SK-N-SH (cell line): ENCODE measurements at regions not wholly inside any gene's neighbourhood (a gene's known extent, or its start where the extent isn't known, plus 50 kb on each side); places are given as distances from the start of the nearest gene placed in this dataset.

Source experiments
- CTCF ChIA-PET: fragments of 300-600, 350-600 bp; formaldehyde crosslinking; extraction: SDS; loops from one replicate; lab custom pipeline; 2021; lab: Yijun Ruan, JAX
- POLR2A ChIA-PET: fragments of 350-600 bp; sonication (Branson Sonifier 250); formaldehyde crosslinking; extraction: SDS; loops from one replicate; lab custom pipeline; 2020; ENCODE audit warnings: antibody characterized with exemption, inconsistent platforms; lab: Yijun Ruan, JAX
- DNase-seq: peaks from one replicate; pipeline ENCODE4 v3.0.0; 2012
- H2AFZ ChIP-seq: fragments of 200-600 bp; sonication (generic); 2 replicates; pipeline ENCODE4 v1.8.1; 2016; ENCODE audit warnings: antibody characterized with exemption, mild to moderate bottlenecking, low read depth
- H3F3A ChIP-seq: fragments of 200-600 bp; sonication (generic); replicated peaks from 2 replicates; pipeline ENCODE3; 2016; ENCODE audit warnings: antibody characterized with exemption, mild to moderate bottlenecking; ENCODE audit not compliant: insufficient read depth
- H3K27ac ChIP-seq, 2 experiments: fragments of 200-500 bp in 1 of 2; fragments of 200-600 bp in 1 of 2; sonication (Bioruptor generic) in 1 of 2; sonication (generic), shearing (Covaris generic) in 1 of 2; 2 replicates each; pipeline versions ENCODE4 v1.5.1 to v1.6.1; 2014 to 2016; ENCODE audit warnings: low read depth in 2 of 2, inconsistent platforms in 1 of 2, low read length in 1 of 2, mild to moderate bottlenecking in 1 of 2, mixed read lengths in 1 of 2
- H3K27me3 ChIP-seq: fragments of 200-600 bp; sonication (generic), shearing (Covaris generic); 2 replicates; pipeline ENCODE4 v1.6.1; 2016; ENCODE audit warnings: mixed run types; ENCODE audit not compliant: insufficient read depth
- H3K36me3 ChIP-seq, 2 experiments: fragments of 200-500 bp in 1 of 2; fragments of 200-600 bp in 1 of 2; sonication (Bioruptor generic) in 1 of 2; sonication (generic) in 1 of 2; replicated peaks in 1 of 2; 2 replicates each; pipeline versions ENCODE3 to v1.5.1; 2014 to 2016; ENCODE audit warnings: low read length in 1 of 2, mild to moderate bottlenecking in 1 of 2; ENCODE audit not compliant: insufficient read depth in 2 of 2, control insufficient read depth in 1 of 2
- H3K4me1 ChIP-seq, 2 experiments: fragments of 200-500 bp in 1 of 2; fragments of 200-600 bp in 1 of 2; sonication (Bioruptor generic) in 1 of 2; sonication (generic), shearing (Covaris generic) in 1 of 2; 2 replicates each; pipeline versions ENCODE4 v1.5.1 to v1.6.1; 2014 to 2016; ENCODE audit warnings: low read depth in 1 of 2, low read length in 1 of 2, mixed run types in 1 of 2; ENCODE audit not compliant: insufficient read depth in 2 of 2, control insufficient read depth in 1 of 2
- H3K4me2 ChIP-seq: fragments of 200-600 bp; sonication (generic), shearing (Covaris generic); 2 replicates; pipeline ENCODE4 v1.6.1; 2017; ENCODE audit warnings: mixed run types
- H3K4me3 ChIP-seq, 2 experiments: fragments of 200-500 bp in 1 of 2; fragments of 200-600 bp in 1 of 2; sonication (Bioruptor generic) in 1 of 2; sonication (generic), shearing (Covaris generic) in 1 of 2; 2 replicates each; pipeline versions ENCODE4 v1.5.1 to v1.8.1; 2014 to 2016; ENCODE audit warnings: low read depth in 2 of 2, inconsistent platforms in 1 of 2, low read length in 1 of 2, mild to moderate bottlenecking in 1 of 2, mixed read lengths in 1 of 2, moderate library complexity in 1 of 2
- H3K79me2 ChIP-seq: fragments of 200-600 bp; sonication (generic); 2 replicates; pipeline ENCODE4 v1.8.1; 2017; ENCODE audit warnings: mild to moderate bottlenecking; ENCODE audit not compliant: insufficient read depth
- H3K9ac ChIP-seq: fragments of 200-600 bp; sonication (generic); 2 replicates; pipeline ENCODE4 v1.6.1; 2017; ENCODE audit warnings: mixed run types
- H3K9me2 ChIP-seq: fragments of 200-600 bp; sonication (generic); 2 replicates; pipeline ENCODE4 v1.6.1; 2017; ENCODE audit warnings: mixed run types
- H3K9me3 ChIP-seq: fragments of 200-600 bp; sonication (generic); 2 replicates; pipeline ENCODE4 v1.6.1; 2017; ENCODE audit warnings: mixed run types, mild to moderate bottlenecking, moderate library complexity
- H4K20me1 ChIP-seq: fragments of 200-600 bp; sonication (generic); 2 replicates; pipeline ENCODE4 v1.6.1; 2017; ENCODE audit warnings: mild to moderate bottlenecking, mixed run types; ENCODE audit not compliant: insufficient read depth
- ELF1 ChIP-seq: IDR thresholded peaks from 2 replicates; pipeline ENCODE4 v1.4.0; 2012
- EZH2phosphoT487 ChIP-seq: fragments of 200-600 bp; sonication (generic); IDR thresholded peaks from 2 replicates; pipeline ENCODE4 v1.6.1; 2017; ENCODE audit warnings: low read depth, mixed run types, mild to moderate bottlenecking, antibody characterized with exemption, moderate library complexity, borderline replicate concordance
- FOSL2 ChIP-seq: IDR thresholded peaks from 2 replicates; pipeline ENCODE4 v1.4.0; 2012; ENCODE audit warnings: low read depth, mild to moderate bottlenecking, moderate library complexity, borderline replicate concordance
- FOXJ3 ChIP-seq: sonication (generic); formaldehyde crosslinking; IDR thresholded peaks from 2 replicates; pipeline ENCODE4 v1.5.1; 2020; ENCODE audit warnings: mild to moderate bottlenecking, missing genetic modification reagents
- JUND ChIP-seq: IDR thresholded peaks from 2 replicates; pipeline ENCODE4 v1.4.0; 2012
- MEF2A ChIP-seq: IDR thresholded peaks from 2 replicates; pipeline ENCODE4 v1.4.0; 2012; ENCODE audit warnings: low read depth, borderline replicate concordance
- MXI1 ChIP-seq: IDR thresholded peaks from 2 replicates; pipeline ENCODE4 v1.6.1; 2012; ENCODE audit warnings: mild to moderate bottlenecking, low read depth, low read length, improper control_type of control experiment
- NFIC ChIP-seq: IDR thresholded peaks from 2 replicates; pipeline ENCODE4 v1.4.0; 2012; ENCODE audit warnings: borderline replicate concordance
- NRF1 ChIP-seq: IDR thresholded peaks from 2 replicates; pipeline ENCODE4 v1.6.1; 2012; ENCODE audit warnings: low read depth, mild to moderate bottlenecking, low read length
- POLR2AphosphoS5 ChIP-seq: IDR thresholded peaks from 2 replicates; pipeline ENCODE4 v1.6.1; 2012; ENCODE audit warnings: low read depth, low read length
- RAD21 ChIP-seq: IDR thresholded peaks from 2 replicates; pipeline ENCODE4 v1.6.1; 2012; ENCODE audit warnings: mild to moderate bottlenecking, low read length
- RCOR1 ChIP-seq: fragments of 150-350 bp; IDR thresholded peaks from 2 replicates; pipeline ENCODE4 v1.6.1; 2017; ENCODE audit warnings: antibody characterized with exemption, low read length
- REST ChIP-seq: IDR thresholded peaks from 2 replicates; pipeline ENCODE4 v1.6.1; 2012; ENCODE audit warnings: mild to moderate bottlenecking, low read depth, low read length, moderate library complexity
- SIN3A ChIP-seq: IDR thresholded peaks from 2 replicates; pipeline ENCODE4 v1.6.1; 2012; ENCODE audit warnings: low read depth, mild to moderate bottlenecking, low read length, moderate library complexity, borderline replicate concordance
- TAF1 ChIP-seq: IDR thresholded peaks from 2 replicates; pipeline ENCODE4 v1.6.1; 2012; ENCODE audit warnings: low read depth, mild to moderate bottlenecking, low read length, moderate library complexity, borderline replicate concordance
- TEAD4 ChIP-seq: IDR thresholded peaks from 2 replicates; pipeline ENCODE4 v1.4.0; 2012; ENCODE audit warnings: mild to moderate bottlenecking, borderline replicate concordance; ENCODE audit not compliant: insufficient read depth
- YY1 ChIP-seq: IDR thresholded peaks from 2 replicates; pipeline ENCODE4 v1.4.0; 2012; ENCODE audit warnings: low read depth, mild to moderate bottlenecking
- WGBS: methylation state at CpG from one replicate; pipeline ENCODE4 v1.1.6; 2017; ENCODE audit warnings: low lambda C conversion rate; 5-methylcytosine and 5-hydroxymethylcytosine counted together
- TF ChIP-seq, protein P1 (sequence below): fragments of 200-600 bp; sonication (generic); IDR thresholded peaks from 2 replicates; pipeline ENCODE4 v1.6.1; 2017; ENCODE audit warnings: antibody characterized with exemption, mild to moderate bottlenecking, moderate library complexity
- TF ChIP-seq, protein P2 (sequence below): IDR thresholded peaks from 2 replicates; pipeline ENCODE4 v1.4.0; 2012; ENCODE audit warnings: low read depth, borderline replicate concordance

DNA sequence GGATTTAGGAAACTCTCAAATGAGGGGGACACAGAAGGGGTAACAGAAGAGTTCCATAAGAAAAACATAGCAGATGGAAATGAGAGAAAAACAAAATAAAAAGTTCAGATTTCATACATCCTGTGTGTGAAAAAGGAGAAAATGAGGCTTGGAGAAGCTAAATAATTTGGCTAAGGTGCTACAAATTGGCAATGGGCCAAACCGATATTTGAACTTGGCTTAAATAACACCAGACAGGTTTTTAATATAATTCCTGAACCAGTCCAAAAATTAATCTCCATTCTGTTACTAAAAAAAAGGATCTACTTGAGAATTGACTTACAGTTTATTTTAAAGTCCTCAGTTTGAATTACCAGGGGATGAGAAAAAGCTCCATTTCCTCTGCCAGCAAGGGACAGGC lies 342.9 kb upstream of the DPH6 start:
- Histone ChIP-seq H3F3A (no peaks in the 10 kb centered on the region), H3K4me1 (peaks cover 7 to 15% of the 10 kb centered on the region in 2 experiments; a peak in 3 of 4 replicates), H3K9me3 (no peaks in the 10 kb centered on the region), H3K4me3 (no peak overlapping the region), H3K9me2 (no peaks in the 10 kb centered on the region), H3K79me2 (no peaks in the 10 kb centered on the region), H3K36me3 (no peaks in the 10 kb centered on the region), H3K27me3 (no peaks in the 10 kb centered on the region), H3K27ac (no peak overlapping the region), H3K9ac (no peak overlapping the region), H2AFZ (no peak overlapping the region), H4K20me1 (no peaks in the 10 kb centered on the region), H3K4me2 (no peak overlapping the region)
- TF ChIP-seq SIN3A (no peak), NFIC (0 out of 2 replicates have a peak, but pooled peaks have one; percentile 21)
- WGBS = 83% methylated on average over 1 of the region's 1 CpG
- no peak for DNase-seq
- CTCF ChIA-PET = no interaction called here
- POLR2A ChIA-PET = no interaction called here

- no peak overlapping the region for H2AFZ ChIP-seq
- H3K27me3 ChIP-seq = no peaks in the 10 kb centered on the region
- DNase-seq = no peak
- WGBS = 87% methylated on average over 3 of the region's 3 CpGs
- no peaks in the 10 kb centered on the region for H3K36me3 ChIP-seq
- no peak overlapping the region for H3K27ac ChIP-seq
- no peak overlapping the region for H3K4me3 ChIP-seq
- no peaks in the 10 kb centered on the region for H3F3A ChIP-seq
- H3K4me2 ChIP-seq = no peak overlapping the region
- CTCF ChIA-PET = no interaction called here
- H3K9me3 ChIP-seq = no peaks in the 10 kb centered on the region
- TF ChIP-seq EZH2phosphoT487 (no peak), RCOR1 (no peak), POLR2AphosphoS5 (no peak), TAF1 (no peak)
- TF ChIP-seq, protein P1, sequence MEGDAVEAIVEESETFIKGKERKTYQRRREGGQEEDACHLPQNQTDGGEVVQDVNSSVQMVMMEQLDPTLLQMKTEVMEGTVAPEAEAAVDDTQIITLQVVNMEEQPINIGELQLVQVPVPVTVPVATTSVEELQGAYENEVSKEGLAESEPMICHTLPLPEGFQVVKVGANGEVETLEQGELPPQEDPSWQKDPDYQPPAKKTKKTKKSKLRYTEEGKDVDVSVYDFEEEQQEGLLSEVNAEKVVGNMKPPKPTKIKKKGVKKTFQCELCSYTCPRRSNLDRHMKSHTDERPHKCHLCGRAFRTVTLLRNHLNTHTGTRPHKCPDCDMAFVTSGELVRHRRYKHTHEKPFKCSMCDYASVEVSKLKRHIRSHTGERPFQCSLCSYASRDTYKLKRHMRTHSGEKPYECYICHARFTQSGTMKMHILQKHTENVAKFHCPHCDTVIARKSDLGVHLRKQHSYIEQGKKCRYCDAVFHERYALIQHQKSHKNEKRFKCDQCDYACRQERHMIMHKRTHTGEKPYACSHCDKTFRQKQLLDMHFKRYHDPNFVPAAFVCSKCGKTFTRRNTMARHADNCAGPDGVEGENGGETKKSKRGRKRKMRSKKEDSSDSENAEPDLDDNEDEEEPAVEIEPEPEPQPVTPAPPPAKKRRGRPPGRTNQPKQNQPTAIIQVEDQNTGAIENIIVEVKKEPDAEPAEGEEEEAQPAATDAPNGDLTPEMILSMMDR = no peak
- no peaks in the 10 kb centered on the region for H4K20me1 ChIP-seq
- H3K4me1 ChIP-seq = peaks cover 0 to 7% of the 10 kb centered on the region in 2 experiments; a peak in 2 of 4 replicates
- POLR2A ChIA-PET = no interaction called here
- H3K9me2 ChIP-seq = no peaks in the 10 kb centered on the region
- no peaks in the 10 kb centered on the region for H3K79me2 ChIP-seq
- H3K9ac ChIP-seq = no peak overlapping the region
Measured at GRCh38 chr15:35907511-35907910, 361.5 kb upstream of the DPH6 start.

DNA sequence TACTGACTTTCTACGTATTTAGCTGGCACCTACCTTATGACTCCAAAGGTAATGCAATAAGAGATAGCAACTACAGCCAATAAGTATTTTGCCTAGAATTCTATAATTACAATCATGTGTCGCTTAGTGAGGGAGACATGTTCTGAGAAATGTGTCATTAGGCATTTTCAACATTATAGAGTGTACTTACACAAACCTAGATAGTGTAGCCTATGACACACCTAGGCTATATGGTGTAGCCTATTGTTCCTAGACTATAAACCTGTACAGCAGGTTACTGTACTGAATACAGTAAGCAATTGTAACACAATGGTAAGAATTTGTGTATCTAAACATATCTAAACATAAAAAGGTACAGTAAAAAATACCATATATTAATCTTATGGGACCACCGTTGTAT lies 363.4 kb upstream of the DPH6 start:
- Histone ChIP-seq H3K27ac (no peak overlapping the region), H3K27me3 (no peaks in the 10 kb centered on the region), H3K4me2 (no peak overlapping the region), H3K4me1 (peaks cover 0 to 7% of the 10 kb centered on the region in 2 experiments; a peak in 2 of 4 replicates), H3F3A (no peaks in the 10 kb centered on the region), H3K9me3 (no peaks in the 10 kb centered on the region), H3K79me2 (no peaks in the 10 kb centered on the region), H3K4me3 (no peak overlapping the region), H4K20me1 (no peaks in the 10 kb centered on the region), H3K36me3 (no peaks in the 10 kb centered on the region), H3K9ac (no peak overlapping the region), H3K9me2 (no peaks in the 10 kb centered on the region), H2AFZ (no peak overlapping the region)
- CTCF ChIA-PET = no interaction called here
- DNase-seq = no peak
- WGBS = 88% methylated on average over 3 of the region's 3 CpGs
- POLR2A ChIA-PET = no interaction called here
- TF ChIP-seq ELF1 (no peak), FOXJ3 (no peak), REST (no peak), MXI1 (no peak), NRF1 (no peak), TEAD4 (no peak), FOSL2 (no peak), YY1 (no peak), TAF1 (no peak), MEF2A (no peak), JUND (no peak), RAD21 (no peak)
- TF ChIP-seq, protein P2, sequence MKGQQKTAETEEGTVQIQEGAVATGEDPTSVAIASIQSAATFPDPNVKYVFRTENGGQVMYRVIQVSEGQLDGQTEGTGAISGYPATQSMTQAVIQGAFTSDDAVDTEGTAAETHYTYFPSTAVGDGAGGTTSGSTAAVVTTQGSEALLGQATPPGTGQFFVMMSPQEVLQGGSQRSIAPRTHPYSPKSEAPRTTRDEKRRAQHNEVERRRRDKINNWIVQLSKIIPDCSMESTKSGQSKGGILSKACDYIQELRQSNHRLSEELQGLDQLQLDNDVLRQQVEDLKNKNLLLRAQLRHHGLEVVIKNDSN = no peak
